Fibroblast of gingiva (primary cell): ENCODE measurements at regions not wholly inside any gene's neighbourhood (a gene's known extent, or its start where the extent isn't known, plus 50 kb on each side); places are given as distances from the start of the nearest gene placed in this dataset.

ENCODE experiments used
- DNase-seq: peaks from one replicate; pipeline ENCODE4 v3.0.0-alpha.2; 2011; ENCODE audit warnings: low read depth

DNA sequence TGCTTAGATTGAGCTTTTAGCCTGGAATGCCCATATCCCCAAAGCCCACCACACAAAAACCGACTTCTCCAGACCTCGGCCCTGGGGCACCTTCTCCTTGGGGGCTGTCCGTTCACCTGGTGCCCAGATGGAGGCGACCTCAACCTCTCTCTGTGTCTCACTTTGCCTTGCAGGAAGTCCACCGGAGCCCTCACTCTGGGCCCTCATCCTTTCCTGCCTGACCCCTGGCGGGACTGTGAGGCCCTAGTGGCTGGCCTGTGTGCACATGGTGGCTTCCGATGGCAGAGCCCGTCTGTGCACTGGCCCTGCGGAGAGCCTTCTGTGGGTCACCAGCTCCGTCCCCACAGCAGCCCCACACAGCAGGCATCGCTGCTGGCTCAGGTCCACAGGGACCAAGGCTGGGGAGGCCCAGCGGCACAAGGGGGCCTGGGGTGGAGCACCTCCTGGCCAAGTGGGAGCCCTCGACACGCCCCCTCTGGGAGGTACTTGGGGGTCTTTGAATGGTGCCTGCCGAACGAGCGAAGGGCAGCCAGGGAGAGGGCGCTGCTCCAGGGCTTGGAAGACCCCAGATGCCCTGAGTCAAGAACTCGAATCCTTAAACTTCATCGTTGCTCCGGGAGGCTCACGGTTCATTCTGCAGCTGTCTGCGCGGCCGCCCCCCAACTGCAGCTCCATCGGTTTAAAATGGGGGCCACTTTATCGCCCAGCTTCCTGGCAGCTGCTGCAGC lies 97.2 kb upstream of the ADRA2C start:
- DNase-seq: no peak

DNA sequence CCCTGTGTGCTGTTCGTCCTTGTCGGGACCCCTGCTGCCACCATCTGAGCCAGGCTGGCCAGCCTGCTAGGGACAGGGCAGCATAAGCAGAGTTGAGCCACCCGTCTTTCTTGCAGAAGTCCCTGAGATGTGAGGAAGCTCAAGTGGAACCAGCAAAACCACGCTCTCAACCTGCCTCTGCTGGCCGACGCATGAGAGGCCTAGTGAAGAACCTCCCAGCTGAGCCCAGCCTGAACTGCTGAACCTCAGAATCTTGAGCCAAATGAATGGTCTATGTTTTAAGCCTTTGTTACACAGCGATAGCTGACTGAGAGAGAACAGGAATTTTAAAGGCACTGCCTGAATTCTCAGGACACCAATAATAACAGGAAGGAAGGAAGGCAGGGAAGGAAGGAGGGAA lies 98.9 kb upstream of the ADRA2C start:
- DNase-seq: no peak

DNA sequence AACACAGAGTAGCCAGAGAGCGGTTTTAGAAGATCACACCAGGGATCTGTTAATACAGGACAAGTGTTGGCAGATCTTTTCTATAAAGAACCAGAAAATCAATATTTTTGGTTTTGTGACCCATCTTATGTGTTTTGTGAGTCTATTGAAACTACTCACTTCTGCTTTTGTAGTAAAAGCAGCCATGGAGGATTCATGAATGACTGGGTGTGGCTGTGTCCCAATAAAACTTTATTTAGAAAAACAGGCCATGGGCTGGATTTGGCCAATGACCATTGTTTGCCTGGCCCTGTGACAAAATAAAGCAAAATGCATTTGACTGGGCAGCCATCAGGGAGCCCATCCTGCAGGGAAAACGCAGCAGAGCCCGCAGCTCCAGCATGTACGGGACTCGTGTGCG lies 99.9 kb upstream of the ADRA2C start:
- DNase-seq: no peak

DNA sequence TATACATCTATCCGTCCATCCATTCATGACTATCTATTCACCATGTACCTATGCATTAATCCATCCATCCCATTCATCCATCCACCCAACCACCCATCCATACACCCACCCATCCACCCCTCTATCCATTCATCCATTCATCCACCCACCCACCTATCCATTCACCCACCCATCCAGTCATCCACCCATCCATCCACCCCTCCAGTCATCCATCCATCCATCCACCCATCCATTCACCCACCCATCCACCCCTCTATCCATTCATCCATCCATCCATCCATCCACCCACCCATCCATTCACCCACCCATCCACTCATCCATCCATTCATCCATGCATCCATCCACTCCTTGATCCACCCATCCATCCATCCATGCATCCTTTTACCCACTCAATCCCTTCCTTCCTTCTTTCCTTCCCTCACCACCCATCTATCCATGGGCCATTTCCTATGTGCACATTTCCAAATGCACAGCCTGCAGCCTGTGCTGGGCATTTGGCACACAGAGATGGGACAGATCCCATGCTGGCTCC lies 100.8 kb upstream of the ADRA2C start:
- DNase-seq: no peak

DNA sequence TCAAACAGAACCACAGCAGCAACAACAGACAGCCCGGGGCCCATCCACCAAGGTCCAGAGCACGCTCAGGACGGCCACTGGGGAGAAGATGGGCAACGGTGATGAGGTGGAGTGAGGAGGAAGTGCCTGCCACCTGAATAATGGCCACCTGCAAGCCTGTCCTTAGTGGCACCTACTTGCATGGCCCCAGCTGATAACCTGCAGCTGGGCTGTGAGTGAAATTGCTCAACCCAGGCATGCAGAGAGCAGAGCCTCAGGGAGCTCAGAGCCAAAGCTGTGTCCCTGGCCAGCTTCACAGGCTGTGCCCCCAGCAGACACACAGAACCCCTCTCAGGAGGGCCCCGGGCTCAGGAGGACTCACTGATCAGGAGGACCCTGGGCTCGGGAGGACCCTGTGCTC lies 102.4 kb upstream of the ADRA2C start:
- DNase-seq: no peak

DNA sequence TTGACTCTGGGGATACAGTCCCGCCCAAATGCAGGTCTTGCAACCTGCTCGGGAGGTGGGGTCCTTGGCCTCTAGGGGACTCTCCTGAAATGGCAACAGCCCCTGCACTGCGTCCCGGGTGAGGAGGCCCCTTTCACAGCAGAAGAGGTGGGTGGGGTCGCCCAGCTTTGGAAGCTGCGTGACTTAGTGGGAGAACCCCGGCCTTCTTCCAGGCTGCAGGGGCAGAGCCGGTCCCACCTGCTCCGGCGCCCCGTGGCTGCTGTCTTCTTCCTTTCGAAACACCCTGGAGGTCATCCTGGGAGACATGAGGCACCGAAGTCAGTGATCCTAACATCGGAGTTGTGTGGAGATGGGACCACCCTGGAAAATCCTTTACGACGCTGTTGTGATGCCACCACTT lies 103.7 kb upstream of the ADRA2C start:
- DNase-seq: no peak

DNA sequence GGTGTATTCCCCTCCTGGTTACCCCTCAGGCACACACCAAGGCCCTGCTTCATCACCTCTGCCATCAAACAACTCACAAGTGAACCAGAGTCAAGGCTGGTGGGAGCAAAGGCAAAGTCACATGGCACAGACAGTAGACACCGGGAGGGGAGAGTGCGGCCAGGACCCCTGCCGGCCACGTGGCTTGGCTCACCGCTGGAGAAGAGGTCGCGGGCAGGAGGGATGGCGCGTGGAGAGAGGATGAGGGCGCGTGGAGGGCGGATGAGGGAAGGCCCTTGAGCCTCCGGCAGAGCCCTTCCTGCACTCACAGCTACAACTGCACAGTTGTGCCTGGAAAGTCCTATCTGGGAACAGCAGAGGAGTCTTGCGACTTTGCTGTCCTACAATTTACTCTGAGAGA lies 104.2 kb upstream of the ADRA2C start:
- DNase-seq: no peak

DNA sequence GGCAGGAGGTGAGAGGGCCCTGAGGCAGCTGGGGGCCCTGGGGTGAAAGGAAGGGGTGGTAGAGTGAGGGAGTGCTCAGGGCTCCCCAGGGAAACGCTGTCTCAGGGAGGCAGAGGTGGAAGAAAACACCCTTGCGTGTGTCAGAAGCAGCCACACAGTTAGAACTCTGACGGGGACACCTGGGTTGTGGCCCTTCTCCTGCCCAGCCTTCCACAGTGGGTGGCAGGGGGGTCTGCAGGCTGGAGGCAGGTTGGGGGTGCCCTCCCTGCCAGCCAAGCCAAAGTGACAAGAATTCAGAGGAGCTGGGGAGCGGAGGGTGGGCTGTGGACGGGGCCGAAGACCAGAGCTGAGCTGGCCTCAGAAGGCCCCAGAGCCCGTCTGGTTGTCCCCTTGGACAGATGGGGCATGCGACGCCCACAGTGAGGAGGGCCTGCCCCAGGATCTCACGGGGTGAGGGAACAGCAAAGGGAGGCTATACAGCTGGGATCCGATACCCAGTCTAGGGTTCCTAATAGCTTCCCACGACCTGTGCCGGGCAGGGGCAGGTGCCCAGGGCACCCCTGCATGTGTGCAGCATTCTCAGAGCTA lies 105.2 kb upstream of the ADRA2C start:
- DNase-seq: no peak

DNA sequence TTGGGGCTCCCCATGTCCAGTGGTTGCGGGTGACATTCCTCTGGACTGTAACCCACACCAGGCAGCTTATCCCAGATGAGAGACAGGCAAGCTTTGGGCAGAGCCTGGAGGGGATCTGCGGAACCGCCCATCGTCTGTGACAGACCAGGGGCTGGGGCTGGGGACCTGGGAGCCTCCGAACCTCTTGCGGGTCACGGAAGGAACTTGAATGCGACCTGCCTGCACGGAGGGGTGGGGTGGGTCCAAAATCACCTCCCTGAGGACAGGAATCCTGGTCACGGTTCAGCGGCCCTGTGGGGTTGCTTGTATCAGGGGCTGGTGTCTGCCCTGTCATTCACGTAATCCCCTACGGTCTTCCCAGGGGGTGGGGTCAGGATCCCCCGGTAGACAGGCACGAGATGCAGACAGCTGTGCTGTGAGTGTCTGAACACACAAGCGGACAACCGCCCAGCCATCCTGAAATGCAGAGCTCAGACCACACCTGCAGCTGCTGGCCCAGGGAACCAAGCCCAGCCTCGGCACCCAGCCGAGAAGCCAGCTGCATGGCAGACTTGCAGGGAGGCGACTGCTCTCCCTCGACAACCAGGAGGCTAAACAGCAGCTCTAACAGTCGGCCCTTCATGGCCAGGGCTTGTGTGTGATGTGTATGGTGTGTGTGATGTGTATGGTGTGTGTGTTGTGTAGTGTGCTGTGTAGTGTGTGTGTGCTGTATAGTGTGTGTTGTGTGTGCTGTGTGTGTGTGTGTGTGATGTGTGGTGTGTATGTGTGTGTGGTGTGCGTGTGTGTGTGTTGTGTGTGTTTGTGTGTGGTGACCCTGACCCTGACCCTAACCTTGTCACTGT lies 105.9 kb upstream of the ADRA2C start:
- no peak for DNase-seq

DNA sequence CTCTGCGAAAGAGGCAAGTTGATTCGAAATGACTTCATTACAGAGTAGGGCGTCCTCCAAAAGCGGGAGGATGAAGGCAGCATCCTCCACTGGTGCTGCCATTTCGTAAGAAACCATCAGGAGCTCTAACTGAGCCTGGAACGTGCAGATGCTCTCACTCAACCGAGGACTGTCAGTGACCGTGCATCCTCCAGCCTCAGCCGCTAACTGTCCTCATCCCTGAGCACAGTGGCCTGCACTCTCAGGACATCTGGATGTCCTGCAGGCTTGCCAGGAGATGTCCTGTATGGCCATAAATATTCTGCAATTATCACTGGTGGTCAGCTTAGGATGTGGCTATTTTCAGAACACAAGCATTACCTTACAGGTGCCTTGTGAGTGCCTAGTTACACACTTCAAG lies 107.1 kb upstream of the ADRA2C start:
- DNase-seq: no peak

DNA sequence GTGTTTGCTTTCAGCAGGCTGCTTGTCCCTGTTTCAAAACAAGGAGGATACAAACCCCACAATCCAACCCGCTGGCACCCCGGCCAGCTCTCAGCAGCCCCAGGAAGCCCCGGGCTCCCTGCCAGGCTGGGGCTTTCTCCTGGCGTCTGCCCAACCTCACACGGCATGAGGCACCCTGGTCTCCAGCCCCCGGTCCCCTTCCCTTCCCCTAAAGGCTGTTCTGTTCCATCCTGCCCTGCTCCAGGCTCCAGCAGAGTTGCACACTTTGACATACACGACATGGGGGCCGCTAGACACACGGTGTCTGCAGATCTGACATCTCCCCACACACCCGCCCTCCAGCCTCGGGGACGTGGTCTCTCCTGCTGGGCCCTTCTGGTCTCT lies 107.7 kb upstream of the ADRA2C start:
- no peak for DNase-seq

DNA sequence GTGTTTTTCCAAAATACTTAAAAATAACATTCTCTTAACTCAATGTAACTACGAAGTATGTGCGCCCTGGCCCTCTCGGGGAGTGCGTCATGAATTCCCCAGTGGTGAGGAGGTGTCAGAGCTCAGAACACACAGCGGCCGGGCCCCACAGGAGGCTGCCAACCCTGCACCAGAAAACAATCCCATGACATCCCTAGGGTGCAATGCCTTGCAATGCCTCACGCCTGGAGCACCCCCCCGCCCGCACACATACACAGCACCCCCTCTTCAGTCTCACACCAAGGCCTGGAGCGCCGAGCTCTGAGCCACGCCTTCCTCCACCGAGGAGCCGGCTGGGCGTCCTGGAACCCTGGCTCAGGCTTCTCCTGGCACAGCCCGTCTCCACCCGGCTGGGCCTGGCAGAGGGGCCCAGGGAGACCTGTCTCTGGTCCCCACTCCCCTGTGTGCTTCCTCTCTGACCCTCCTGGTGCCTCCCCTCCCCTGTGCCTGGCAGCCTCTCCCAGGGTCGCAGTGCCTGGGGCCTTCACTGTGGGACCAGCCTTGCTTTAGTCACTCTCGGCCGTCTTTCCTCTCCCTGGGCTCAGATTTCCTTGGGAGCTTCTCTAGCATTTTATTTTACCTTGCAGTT lies 108.2 kb upstream of the ADRA2C start:
- DNase-seq: no peak

DNA sequence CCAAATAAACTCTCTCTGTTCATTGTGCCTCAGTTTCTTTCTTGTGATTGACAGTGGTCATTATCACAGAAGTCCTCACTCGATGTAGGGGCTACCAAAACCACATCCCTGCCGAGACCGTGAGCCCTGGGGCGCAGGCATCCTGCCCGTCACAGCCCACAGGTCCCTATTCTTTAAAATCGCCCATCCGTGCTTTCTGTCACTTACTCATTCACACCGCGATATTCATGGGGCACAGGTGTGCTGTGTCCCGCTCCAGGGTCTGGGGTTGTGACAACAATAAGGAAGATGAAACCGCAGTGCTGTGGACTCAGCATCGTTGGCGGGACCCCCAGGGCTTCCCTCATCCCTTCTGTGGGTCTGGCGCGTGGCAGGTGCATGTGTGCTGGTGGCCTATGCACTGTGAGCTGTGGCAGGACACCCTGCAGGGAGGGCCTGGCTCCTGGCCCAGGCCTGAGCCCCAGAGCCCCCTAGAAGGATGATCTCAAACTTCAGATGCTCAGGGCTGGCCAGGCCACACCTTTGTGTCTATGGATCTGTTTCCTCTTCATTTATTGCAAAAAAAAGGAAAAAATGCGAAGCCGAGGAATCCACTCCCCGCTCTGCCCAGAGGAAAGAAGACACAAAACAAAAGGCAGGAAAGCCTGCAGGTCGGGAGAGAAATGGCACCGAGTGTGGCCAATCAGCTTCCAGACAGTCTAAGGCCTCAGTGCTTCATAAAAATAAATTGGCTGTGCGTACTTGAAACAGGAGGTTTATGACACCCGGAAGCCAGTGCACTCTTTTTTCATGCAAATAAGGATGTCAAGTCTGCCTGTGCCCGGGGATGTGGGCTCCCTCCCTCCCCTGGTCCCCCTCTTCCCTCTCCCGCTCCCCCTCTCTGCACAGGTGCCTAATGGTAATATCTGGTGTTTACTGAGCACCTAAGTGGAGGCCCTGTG lies 109.5 kb upstream of the ADRA2C start:
- DNase-seq: no peak

DNA sequence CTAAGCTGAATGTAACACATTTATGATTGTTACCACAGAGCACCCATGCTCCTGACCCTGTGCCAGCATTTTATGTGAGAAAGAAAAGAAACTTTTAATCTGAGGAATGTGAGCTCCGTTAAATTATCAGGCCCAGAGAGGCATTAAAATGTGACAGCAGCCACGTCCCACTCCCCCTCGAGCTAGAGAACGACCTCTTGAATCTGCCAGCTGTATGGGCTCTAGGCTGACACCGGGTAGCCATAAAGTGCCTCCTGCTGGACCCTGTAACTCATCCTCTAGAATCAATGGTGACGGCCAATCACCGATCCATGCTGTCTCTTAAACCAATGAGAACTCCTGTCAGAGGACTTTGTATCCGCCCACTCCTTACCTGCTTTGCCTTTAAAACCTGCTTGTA lies 110.2 kb upstream of the ADRA2C start:
- no peak for DNase-seq

DNA sequence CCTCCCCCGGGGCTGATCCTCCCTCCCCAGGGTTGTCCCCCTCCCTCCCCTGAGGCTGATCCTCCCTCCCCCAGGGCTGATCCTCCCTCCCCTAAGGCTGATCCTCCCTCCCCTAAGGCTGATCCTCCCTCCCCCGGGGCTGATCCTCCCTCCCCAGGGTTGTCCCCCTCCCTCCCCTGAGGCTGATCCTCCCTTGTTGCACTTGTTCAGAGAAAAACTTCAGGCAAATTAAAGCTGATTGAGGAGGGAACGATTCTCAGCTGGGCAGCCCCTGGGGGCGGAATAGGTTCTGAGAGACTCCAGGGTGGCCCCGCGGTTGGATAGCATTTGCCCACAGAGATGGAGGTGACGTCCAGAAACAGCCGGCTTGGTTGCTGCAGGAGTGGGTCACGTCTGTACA lies 110.7 kb upstream of the ADRA2C start:
- DNase-seq: no peak

DNA sequence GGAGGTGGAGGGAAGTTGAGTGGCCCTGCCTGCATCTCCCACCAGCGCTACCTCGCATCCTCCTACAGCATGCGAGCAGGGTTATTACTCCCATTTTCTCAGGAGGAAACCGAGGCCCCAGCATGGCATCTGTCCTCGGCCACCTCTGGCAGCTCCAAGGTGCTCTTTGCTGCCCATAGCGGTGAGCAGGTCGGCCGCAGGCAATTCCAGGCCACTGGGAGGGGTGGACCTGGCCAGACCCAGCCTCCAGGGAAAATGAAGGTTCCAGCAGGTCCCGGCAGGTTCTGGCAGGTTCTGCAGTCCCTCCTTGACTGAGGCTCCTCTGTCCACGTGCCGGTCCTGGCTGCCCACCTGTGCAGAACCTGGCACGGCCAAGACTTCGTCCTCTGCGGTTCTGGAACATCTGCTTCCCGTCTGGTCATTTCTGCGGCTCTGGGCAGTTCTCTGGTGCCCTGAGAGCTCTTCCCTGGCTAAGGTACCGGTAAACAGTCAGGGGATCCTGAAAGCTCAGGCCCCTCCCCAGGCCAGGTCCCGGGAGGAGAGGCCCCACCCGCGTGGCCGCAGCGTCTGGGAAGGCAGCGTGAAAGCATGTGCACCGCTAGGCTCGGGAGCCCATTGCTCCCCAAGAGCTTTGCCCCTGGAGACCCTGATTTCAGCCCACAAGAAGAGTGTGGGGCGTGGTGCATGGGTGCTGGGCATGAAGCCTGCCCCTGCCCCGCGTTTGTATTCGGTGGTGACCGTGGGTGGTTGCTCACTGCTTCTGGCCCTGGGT lies 112.0 kb upstream of the ADRA2C start:
- DNase-seq: no peak

DNA sequence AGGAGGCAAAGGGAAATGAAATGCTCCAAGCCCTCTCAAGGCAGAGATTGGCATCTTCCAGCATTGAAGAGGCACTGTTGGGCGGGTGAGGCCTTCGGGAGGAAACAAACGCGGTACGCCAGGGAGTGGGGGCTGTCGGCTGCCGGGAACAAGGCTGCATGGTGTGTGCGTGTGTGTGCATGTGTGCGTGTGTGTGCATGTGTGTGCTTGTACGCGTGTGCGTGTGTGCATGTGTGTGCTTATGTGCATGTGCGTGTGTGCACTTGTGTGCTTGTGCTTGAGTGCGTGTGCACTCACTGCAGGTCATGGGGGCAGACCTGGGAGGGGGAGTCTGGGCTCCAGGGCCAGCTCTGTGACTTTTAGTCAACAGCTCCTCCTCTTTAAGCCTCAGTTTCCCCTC lies 113.6 kb upstream of the ADRA2C start:
- DNase-seq: no peak

DNA sequence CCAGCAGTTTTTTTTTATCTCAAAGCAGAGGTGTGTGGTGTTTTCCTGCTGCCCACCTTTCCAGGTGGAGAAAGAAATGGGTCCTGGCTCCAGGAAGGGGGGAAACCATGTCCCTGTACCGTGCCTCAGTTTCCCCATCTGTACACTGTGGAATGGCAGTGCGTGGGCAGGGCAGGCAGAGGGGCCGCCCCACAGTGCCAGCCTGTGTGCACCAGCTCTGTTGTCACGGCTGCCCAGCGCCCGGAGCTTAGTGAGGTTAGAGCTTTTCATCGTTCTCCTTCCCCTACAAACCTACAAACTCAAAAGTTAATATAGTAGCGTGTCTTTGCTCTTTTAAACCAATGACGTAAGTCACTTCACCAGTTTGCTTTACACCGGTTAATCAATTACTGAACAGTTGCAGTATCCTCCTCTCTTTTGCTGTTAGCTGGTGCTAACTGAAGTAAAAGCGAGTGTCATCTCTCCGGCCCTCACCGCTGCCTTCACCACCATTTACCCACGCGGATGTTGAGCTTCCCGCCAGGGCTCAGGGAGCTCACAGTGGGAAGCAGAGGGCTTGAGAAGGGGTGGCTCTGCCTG lies 114.8 kb upstream of the ADRA2C start:
- DNase-seq: no peak

DNA sequence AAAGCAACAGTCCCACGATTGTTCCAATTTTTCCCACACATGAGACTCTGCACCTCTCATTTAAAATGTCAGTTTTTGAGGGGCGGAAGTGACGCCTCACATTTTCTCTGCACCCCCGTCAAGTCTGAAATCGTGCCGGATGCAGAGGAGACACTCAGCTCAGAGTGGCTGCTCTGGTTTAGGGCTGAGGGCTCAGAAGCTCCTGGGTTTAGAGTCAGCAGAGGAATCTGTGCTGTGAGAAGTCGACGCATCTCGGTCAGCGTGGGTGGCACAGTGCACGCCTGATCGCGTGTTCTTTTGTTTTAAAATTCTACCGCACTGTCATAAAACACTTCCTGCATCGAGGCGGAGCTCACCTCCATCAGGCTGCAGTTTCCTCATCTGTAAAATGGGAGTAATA lies 116.7 kb upstream of the ADRA2C start:
- no peak for DNase-seq

DNA sequence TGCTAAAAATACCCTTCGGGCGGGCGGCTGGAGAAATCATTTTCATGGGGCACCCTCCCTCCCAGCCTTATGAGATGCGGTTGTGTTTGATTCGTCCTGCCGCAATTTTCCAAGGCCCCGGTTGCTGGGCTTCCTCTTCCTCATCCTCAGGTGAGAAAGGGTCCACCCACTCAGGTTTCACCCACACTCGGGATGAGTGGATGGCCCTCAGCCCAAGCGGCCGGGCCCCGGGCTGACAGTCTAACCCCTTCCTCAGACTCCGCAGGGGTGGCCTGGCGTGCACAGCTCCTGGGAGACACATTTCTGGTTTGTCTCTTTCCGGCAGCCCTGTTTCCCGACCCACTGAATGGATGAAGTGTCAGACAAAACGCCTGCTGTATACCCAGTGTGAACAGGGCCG lies 116.5 kb upstream of the LRPAP1 start:
- no peak for DNase-seq
